ENCODE measurements at regions not wholly inside any gene's neighbourhood (a gene's known extent, or its start where the extent isn't known, plus 50 kb on each side); places are given as distances from the start of the nearest gene placed in this dataset.

- TF ChIP-seq PREB (CRISPR knock-in tag; IDR thresholded peaks at IDR 0.05; ENCODE audit: borderline replicate concordance) = no peak
- TF ChIP-seq ETV6 (CRISPR knock-in tag; IDR thresholded peaks at IDR 0.05) = no peak
- no peak for TF ChIP-seq E2F4 (CRISPR knock-in tag; IDR thresholded peaks at IDR 0.05; ENCODE audit: borderline replicate concordance, low read depth)
- TF ChIP-seq CBFB (CRISPR knock-in tag; IDR thresholded peaks at IDR 0.05; ENCODE audit: low read depth) = no peak
- TF ChIP-seq SMAD3 (CRISPR knock-in tag; IDR thresholded peaks at IDR 0.05; ENCODE audit: borderline replicate concordance) = no peak
- TF ChIP-seq, protein P1, sequence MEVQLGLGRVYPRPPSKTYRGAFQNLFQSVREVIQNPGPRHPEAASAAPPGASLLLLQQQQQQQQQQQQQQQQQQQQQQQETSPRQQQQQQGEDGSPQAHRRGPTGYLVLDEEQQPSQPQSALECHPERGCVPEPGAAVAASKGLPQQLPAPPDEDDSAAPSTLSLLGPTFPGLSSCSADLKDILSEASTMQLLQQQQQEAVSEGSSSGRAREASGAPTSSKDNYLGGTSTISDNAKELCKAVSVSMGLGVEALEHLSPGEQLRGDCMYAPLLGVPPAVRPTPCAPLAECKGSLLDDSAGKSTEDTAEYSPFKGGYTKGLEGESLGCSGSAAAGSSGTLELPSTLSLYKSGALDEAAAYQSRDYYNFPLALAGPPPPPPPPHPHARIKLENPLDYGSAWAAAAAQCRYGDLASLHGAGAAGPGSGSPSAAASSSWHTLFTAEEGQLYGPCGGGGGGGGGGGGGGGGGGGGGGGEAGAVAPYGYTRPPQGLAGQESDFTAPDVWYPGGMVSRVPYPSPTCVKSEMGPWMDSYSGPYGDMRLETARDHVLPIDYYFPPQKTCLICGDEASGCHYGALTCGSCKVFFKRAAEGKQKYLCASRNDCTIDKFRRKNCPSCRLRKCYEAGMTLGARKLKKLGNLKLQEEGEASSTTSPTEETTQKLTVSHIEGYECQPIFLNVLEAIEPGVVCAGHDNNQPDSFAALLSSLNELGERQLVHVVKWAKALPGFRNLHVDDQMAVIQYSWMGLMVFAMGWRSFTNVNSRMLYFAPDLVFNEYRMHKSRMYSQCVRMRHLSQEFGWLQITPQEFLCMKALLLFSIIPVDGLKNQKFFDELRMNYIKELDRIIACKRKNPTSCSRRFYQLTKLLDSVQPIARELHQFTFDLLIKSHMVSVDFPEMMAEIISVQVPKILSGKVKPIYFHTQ (CRISPR knock-in tag; IDR thresholded peaks at IDR 0.05) = no peak
These were observed 99.8 kb upstream of the YPEL5 start (continued) for GRCh38 chr2:30046979-30047378.

- no peak for ATAC-seq
- Mint-ChIP-seq H3K4me1 (no peaks in the 10 kb centered on the region), H3K27me3 (ENCODE audit: low read depth) (no peaks in the 10 kb centered on the region; the same call in 1 of the 2 replicates), H3K27ac (no peak overlapping the region), H3K4me3 (no peak overlapping the region), H3K36me3 (no peaks in the 10 kb centered on the region), H3K9me3 (no peaks in the 10 kb centered on the region)
- DNase-seq (ENCODE audit: low spot score) = no peak
- ChIA-PET CTCF (no interaction called here), POLR2A (no interaction called here)
- TF ChIP-seq GTF2I (CRISPR knock-in tag; conservative IDR thresholded peaks at IDR 0.05) (no peak), CTCF (IDR thresholded peaks at IDR 0.05) (no peak), ZNF671 (CRISPR knock-in tag; IDR thresholded peaks at IDR 0.05) (no peak), NR1H2 (CRISPR knock-in tag; IDR thresholded peaks at IDR 0.05) (no peak), SOX15 (CRISPR knock-in tag; IDR thresholded peaks at IDR 0.05) (no peak), HMGA2 (CRISPR knock-in tag; IDR thresholded peaks at IDR 0.05) (no peak), FOXP4 (CRISPR knock-in tag; IDR thresholded peaks at IDR 0.05) (no peak), ZNF396 (CRISPR knock-in tag; IDR thresholded peaks at IDR 0.05; ENCODE audit: borderline replicate concordance) (no peak), TEAD1 (CRISPR knock-in tag; IDR thresholded peaks at IDR 0.05) (no peak), ZNF425 (CRISPR knock-in tag; conservative IDR thresholded peaks at IDR 0.05) (no peak), ZNF138 (CRISPR knock-in tag; conservative IDR thresholded peaks at IDR 0.05) (no peak), SMAD4 (CRISPR knock-in tag; IDR thresholded peaks at IDR 0.05) (no peak), NFYB (CRISPR knock-in tag; conservative IDR thresholded peaks at IDR 0.05; ENCODE audit: low read depth) (no peak), ZNF317 (CRISPR knock-in tag; IDR thresholded peaks at IDR 0.05; ENCODE audit: borderline replicate concordance, low read depth) (no peak), ZMAT4 (CRISPR knock-in tag; IDR thresholded peaks at IDR 0.05) (no peak), SP1 (CRISPR knock-in tag; conservative IDR thresholded peaks at IDR 0.05) (no peak)
- TF ChIP-seq, protein P2, sequence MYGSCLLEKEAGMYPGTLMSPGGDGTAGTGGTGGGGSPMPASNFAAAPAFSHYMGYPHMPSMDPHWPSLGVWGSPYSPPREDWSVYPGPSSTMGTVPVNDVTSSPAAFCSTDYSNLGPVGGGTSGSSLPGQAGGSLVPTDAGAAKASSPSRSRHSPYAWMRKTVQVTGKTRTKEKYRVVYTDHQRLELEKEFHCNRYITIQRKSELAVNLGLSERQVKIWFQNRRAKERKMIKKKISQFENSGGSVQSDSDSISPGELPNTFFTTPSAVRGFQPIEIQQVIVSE (CRISPR knock-in tag; IDR thresholded peaks at IDR 0.05; ENCODE audit: borderline replicate concordance) = no peak
- TF ChIP-seq, protein P3, sequence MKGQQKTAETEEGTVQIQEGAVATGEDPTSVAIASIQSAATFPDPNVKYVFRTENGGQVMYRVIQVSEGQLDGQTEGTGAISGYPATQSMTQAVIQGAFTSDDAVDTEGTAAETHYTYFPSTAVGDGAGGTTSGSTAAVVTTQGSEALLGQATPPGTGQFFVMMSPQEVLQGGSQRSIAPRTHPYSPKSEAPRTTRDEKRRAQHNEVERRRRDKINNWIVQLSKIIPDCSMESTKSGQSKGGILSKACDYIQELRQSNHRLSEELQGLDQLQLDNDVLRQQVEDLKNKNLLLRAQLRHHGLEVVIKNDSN (CRISPR knock-in tag; IDR thresholded peaks at IDR 0.05) = no peak
These were observed 98.1 kb upstream of the YPEL5 start for GRCh38 chr2:30048636-30049175.

Measured in WTC11 (cell line).